Activated CD4-positive, alpha-beta T cell treated with anti-CD3 and anti-CD28 coated beads, Interleukin-2, amount 10 ng/mL, durations not matched to agents 7 days and 5 days (primary cell): ENCODE measurements at regions not wholly inside any gene's neighbourhood (a gene's known extent, or its start where the extent isn't known, plus 50 kb on each side); places are given as distances from the start of the nearest gene placed in this dataset.

Source experiments
- CTCF ChIA-PET: fragments of 350-600 bp; sonication (Branson Sonifier 250); formaldehyde crosslinking; loops from one replicate; lab custom pipeline; 2021; ENCODE audit warnings: antibody characterized with exemption; lab: Charles Lee
- POLR2A ChIA-PET: fragments of 350-600 bp; sonication (Branson Sonifier 250); formaldehyde crosslinking; loops from one replicate; lab custom pipeline; 2021; ENCODE audit warnings: antibody characterized with exemption; lab: Charles Lee
- DNase-seq: peaks from one replicate; pipeline ENCODE4 v3.0.0-alpha.2; 2020
- H3K27ac Mint-ChIP-seq: one replicate; pipeline ENCODE4 v1.8.0; 2021; ENCODE audit warnings: mild to moderate bottlenecking, moderate library complexity, mixed read lengths
- H3K27me3 Mint-ChIP-seq: one replicate; pipeline ENCODE4 v1.8.0; 2021; ENCODE audit warnings: mixed read lengths
- H3K36me3 Mint-ChIP-seq: one replicate; pipeline ENCODE4 v1.8.0; 2021; ENCODE audit warnings: low read depth, mixed read lengths
- H3K4me1 Mint-ChIP-seq: one replicate; pipeline ENCODE4 v1.8.0; 2021; ENCODE audit warnings: mixed read lengths
- H3K4me3 Mint-ChIP-seq: one replicate; pipeline ENCODE4 v1.8.0; 2021; ENCODE audit warnings: mild to moderate bottlenecking, moderate library complexity, mixed read lengths
- H3K9me3 Mint-ChIP-seq: one replicate; pipeline ENCODE4 v1.8.0; 2021; ENCODE audit warnings: mixed read lengths

DNA sequence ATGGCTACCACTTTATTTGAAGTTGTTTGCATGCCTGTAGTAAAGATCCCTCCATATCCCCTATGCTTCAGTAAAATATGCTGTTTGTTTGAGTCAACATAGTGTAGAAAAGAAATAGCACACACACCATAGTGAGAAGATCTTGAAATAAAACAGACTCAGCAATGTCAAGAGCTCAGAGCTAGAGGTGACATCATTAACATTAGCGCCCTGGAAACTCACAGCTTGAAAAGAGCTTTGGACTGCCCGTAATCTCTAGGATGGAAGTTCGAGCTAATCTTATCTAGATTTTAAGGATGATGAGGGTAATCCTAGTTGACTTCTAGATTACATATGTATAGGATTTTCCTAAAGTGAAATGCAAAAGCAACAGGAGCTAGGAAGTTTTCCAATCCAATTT lies 275.6 kb downstream of the SMARCA1 start:
- DNase-seq: no peak
- Mint-ChIP-seq H3K9me3 (no peaks in the 10 kb centered on the region), H3K27ac (no peak overlapping the region), H3K27me3 (no peaks in the 10 kb centered on the region), H3K36me3 (no peaks in the 10 kb centered on the region), H3K4me1 (no peaks in the 10 kb centered on the region), H3K4me3 (no peak overlapping the region)
- ChIA-PET POLR2A (no interaction called here), CTCF (interaction anchor here (0.7 kb wide), 1 partner anchor 1788 kb away, joined by 3 read pairs; no protein-coding TSS in a partner anchor)

DNA sequence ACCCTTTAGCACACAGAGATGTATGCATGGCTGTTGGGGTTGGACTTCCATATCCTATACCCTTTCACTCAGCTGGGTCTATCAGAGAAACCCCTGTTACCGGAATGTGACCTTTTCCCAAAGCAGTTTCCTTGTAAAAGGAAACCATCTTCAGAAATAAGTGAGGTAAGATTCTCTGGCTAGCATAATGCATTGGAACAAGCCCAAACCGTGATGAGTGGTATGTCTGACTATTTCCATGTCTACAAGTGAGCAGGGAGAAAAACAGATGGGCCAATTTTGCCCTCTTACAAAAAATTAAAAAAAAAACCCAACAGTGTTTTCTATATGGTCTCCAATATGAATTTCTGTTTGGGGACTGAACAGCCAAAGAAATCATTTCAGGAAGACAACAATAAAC lies 283.9 kb downstream of the SMARCA1 start:
- no peaks in the 10 kb centered on the region for H3K36me3 Mint-ChIP-seq
- no peak overlapping the region for H3K4me3 Mint-ChIP-seq
- no peaks in the 10 kb centered on the region for H3K27me3 Mint-ChIP-seq
- no peaks in the 10 kb centered on the region for H3K4me1 Mint-ChIP-seq
- ChIA-PET CTCF (no interaction called here), POLR2A (no interaction called here)
- no peak for DNase-seq
- H3K27ac Mint-ChIP-seq: no peak overlapping the region
- no peaks in the 10 kb centered on the region for H3K9me3 Mint-ChIP-seq

DNA sequence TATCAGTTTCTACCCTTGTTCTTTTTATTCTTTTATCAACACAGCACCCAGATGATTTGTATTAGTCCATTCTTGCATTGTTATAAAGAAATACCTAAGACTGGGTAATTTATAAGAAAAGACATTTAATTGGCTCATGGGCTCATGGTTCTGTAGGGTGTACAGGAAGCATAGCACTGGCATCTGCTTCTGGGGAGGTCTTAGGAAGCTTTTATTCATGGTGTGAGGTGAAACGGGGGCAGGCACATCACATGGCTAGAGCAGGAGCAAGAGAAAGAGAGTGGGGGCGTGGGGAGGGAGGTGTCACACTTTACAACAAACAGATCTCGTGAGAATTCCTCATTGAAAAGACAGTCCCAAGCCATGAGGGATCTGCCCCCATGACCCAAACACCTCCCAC lies 285.3 kb downstream of the SMARCA1 start:
- ChIA-PET POLR2A (no interaction called here), CTCF (no interaction called here)
- Mint-ChIP-seq H3K27ac (no peak overlapping the region), H3K4me3 (no peak overlapping the region), H3K4me1 (no peaks in the 10 kb centered on the region), H3K9me3 (no peaks in the 10 kb centered on the region), H3K27me3 (no peaks in the 10 kb centered on the region), H3K36me3 (no peaks in the 10 kb centered on the region)
- no peak for DNase-seq

DNA sequence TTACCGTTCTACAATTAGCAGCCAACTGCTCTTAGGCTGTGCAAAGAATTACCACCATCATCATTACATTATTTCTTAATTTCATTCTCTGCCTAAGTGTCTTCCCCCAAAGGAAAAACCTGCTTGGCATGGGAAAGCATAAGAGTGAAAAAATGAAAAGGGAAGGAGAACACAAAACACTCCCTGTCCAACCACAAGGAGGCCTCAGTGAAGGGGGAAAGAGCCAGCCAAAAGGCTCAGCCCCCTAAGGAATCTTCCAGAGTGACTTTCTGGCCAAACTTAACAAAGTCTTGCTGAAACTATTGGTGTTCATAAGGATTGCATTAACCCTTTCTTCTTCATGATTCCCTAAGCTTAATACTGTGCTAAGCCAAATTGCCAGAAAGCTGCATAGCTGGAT lies 287.4 kb downstream of the SMARCA1 start:
- Mint-ChIP-seq H3K27me3 (no peaks in the 10 kb centered on the region), H3K4me1 (no peaks in the 10 kb centered on the region), H3K4me3 (no peak overlapping the region), H3K27ac (no peak overlapping the region), H3K9me3 (no peaks in the 10 kb centered on the region), H3K36me3 (no peaks in the 10 kb centered on the region)
- CTCF ChIA-PET: no interaction called here
- POLR2A ChIA-PET: no interaction called here
- DNase-seq: no peak

DNA sequence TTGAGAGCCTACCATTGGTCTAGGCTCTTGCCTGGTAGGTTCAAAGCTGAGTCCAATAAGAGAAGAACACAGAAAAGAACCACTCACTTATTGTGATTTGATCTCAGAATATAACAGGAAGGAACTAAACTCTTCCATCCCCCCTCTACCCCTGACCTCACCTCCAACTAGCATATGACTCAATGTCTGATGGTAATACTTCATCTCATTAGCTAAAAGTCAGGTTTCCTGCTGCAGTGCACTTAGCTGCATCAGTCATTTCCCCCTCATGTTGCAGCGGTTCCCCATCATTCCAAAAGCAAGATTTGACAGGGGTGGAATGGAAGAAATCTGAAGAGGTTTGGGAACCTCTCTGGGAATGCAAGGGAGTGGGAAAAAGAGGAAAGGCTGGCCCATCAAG lies 289.5 kb downstream of the SMARCA1 start:
- CTCF ChIA-PET: interaction anchor here (1.1 kb wide), 1 partner anchor 25 kb away, joined by 3 read pairs; no protein-coding TSS in a partner anchor
- no peaks in the 10 kb centered on the region for H3K36me3 Mint-ChIP-seq
- H3K4me1 Mint-ChIP-seq: no peaks in the 10 kb centered on the region
- no peak overlapping the region for H3K27ac Mint-ChIP-seq
- H3K27me3 Mint-ChIP-seq: no peaks in the 10 kb centered on the region
- no peaks in the 10 kb centered on the region for H3K9me3 Mint-ChIP-seq
- no peak overlapping the region for H3K4me3 Mint-ChIP-seq
- POLR2A ChIA-PET: no interaction called here
- no peak for DNase-seq

DNA sequence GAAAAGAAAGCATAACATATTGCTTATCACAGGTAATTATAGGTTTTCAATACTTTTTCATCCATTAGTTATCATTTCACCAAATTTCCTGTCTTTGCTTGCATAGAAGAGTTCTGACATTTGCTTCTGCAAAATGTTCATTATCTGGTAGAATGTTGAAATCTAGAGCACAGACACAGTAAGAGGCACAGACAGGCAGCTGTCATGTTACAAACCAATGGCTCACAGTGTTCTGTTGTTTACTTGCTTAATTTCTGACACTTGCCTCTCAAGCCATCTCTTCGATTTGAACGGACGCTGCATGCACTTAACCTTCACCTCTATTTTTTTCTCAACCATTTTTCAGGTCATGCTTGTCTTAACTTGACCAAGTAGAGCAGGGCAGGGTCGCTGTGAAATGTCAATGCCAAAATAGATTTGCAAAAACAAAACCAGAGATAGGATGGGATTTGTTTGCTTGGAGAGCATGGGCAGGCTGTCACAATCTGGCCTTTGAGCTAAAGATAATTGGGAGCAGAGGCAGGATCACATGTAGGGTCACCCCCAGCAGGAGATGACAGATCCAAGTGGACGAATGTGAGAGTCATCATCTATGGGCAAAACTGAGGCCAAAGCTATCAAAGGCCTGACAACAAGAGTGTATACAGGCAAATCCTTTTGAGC lies 292.3 kb downstream of the SMARCA1 start:
- H3K4me1 Mint-ChIP-seq: no peaks in the 10 kb centered on the region
- no peak overlapping the region for H3K27ac Mint-ChIP-seq
- H3K27me3 Mint-ChIP-seq: no peaks in the 10 kb centered on the region
- DNase-seq: no peak
- POLR2A ChIA-PET: no interaction called here
- no peaks in the 10 kb centered on the region for H3K9me3 Mint-ChIP-seq
- no peak overlapping the region for H3K4me3 Mint-ChIP-seq
- CTCF ChIA-PET: no interaction called here
- no peaks in the 10 kb centered on the region for H3K36me3 Mint-ChIP-seq

DNA sequence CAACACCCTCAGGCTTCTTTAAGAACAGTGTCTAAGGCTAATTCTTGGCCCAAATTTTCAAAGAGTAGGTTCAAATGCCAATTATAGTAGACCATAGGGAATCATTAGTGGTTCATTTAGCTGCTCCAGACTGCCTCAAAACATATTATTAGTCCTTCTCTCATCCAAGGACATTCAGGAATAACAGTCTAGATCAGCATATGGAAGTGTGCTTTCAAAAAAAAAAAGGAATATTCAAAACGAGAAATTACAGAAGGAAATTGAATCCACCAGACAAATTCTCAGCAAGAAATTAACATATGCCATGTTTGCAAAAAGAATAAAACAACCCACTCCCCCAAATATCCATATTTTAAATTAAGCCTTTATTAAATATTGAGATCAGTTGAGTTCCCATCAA lies 293.1 kb downstream of the SMARCA1 start:
- no peaks in the 10 kb centered on the region for H3K27me3 Mint-ChIP-seq
- H3K4me3 Mint-ChIP-seq: no peak overlapping the region
- CTCF ChIA-PET: no interaction called here
- no peak for DNase-seq
- POLR2A ChIA-PET: no interaction called here
- no peak overlapping the region for H3K27ac Mint-ChIP-seq
- no peaks in the 10 kb centered on the region for H3K9me3 Mint-ChIP-seq
- H3K36me3 Mint-ChIP-seq: no peaks in the 10 kb centered on the region
- no peaks in the 10 kb centered on the region for H3K4me1 Mint-ChIP-seq

DNA sequence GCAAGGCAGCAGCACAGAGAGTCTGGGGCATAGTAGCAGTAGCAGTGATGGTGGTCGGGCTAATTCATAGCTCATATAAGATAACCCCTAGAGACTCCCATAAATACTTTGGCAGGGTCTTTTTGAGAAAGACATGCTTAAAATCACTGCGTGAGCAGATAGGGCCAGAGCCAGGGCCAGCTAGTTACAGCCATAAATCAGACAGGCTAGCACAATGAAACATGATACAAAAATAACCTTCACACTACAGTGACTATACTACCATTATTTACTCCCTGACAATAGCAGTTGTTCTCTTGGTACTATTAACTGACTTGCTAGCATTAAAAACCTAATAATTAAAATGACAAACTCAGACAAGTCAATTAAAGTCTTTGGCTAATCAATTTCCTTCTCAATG lies 295.9 kb downstream of the SMARCA1 start:
- Mint-ChIP-seq H3K27ac (no peak overlapping the region), H3K4me1 (no peaks in the 10 kb centered on the region), H3K9me3 (no peaks in the 10 kb centered on the region), H3K36me3 (no peaks in the 10 kb centered on the region), H3K27me3 (no peaks in the 10 kb centered on the region), H3K4me3 (no peak overlapping the region)
- POLR2A ChIA-PET: no interaction called here
- DNase-seq: no peak
- CTCF ChIA-PET: no interaction called here

DNA sequence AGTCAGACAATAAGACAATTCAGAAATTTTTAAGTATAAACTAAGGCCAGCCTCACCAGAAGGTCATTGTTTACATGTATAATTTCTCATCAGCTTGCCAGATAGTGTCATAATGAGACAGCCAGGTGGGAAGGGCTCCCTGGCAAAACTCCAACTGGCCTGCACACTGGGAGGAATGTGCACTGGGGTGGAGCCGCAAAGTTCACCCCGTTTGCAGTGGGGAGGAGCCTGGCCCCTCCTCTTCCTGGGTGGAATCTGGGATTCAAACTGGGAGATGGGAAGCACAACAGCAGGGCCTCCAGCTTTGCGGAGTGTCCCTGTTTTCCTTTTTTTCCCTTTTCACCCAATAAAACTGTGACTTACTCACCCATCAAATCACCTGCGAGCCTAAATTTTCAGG lies 329.9 kb downstream of the SMARCA1 start:
- Mint-ChIP-seq H3K4me1 (no peaks in the 10 kb centered on the region), H3K9me3 (no peaks in the 10 kb centered on the region), H3K27me3 (no peaks in the 10 kb centered on the region), H3K27ac (no peak overlapping the region), H3K36me3 (no peaks in the 10 kb centered on the region), H3K4me3 (no peak overlapping the region)
- DNase-seq: no peak
- ChIA-PET POLR2A (no interaction called here), CTCF (no interaction called here)

DNA sequence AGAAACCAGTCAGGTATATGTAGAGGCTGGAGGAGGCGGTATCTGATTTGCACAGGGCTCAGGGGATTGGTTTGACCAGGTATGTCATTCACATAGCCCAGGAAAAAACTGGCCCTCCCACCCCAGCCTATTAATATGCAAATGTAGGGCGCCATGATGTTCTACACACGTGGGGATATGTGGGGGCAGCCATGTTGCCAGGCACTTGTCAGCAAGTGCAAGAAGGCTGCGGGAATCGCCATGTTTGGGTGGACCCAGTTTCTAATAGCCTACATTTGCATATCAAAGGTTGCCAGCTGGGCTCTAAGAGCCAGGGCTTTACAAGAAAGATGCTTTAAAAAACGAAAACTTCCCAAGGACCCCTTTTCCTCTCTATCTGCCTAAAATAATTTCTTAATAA lies 335.1 kb downstream of the SMARCA1 start:
- no peak for DNase-seq
- no peaks in the 10 kb centered on the region for H3K9me3 Mint-ChIP-seq
- no peaks in the 10 kb centered on the region for H3K4me1 Mint-ChIP-seq
- no peaks in the 10 kb centered on the region for H3K36me3 Mint-ChIP-seq
- H3K4me3 Mint-ChIP-seq: no peak overlapping the region
- no peak overlapping the region for H3K27ac Mint-ChIP-seq
- ChIA-PET POLR2A (no interaction called here), CTCF (no interaction called here)
- no peaks in the 10 kb centered on the region for H3K27me3 Mint-ChIP-seq

DNA sequence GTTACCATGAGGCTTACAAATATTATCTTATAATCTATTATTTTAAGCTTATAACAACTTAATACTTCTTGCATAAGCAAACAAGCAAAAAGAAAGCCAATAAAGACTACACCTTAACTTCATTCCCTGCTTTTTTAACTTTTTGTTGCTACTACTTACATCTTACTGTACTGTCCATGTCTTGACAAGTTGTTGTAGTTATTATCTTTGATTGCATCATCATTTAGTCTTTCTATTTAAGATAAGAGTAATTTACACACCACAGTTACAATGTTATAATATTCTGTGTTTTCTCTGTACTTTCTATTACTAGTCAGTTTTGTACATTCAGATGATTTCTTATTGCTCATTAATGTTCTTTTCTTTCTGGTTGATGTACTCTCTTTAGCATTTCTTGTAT lies 346.6 kb downstream of the SMARCA1 start:
- CTCF ChIA-PET: no interaction called here

DNA sequence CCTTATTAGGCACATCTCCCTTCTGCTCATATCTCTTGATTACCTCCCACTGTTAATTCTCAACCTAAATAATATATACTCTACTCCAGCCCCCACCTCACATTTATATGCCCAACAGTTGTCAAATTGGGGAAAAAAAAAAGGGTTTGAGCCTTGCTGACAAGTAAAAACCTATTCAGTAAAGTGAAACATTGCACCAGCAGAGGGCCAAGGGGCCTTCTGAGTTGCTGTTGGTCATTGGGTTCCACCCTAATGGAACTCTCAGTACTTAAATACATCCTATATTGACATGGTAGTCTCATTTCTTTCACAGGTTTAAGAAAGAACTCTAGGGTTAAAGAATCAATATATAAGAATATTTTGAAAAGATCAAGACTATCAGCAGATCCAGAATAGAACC lies 362.2 kb downstream of the SMARCA1 start:
- no peaks in the 10 kb centered on the region for H3K4me1 Mint-ChIP-seq
- H3K4me3 Mint-ChIP-seq: no peak overlapping the region
- CTCF ChIA-PET: no interaction called here
- no peaks in the 10 kb centered on the region for H3K27me3 Mint-ChIP-seq
- no peaks in the 10 kb centered on the region for H3K36me3 Mint-ChIP-seq
- no peak overlapping the region for H3K27ac Mint-ChIP-seq
- POLR2A ChIA-PET: no interaction called here
- DNase-seq: no peak
- no peaks in the 10 kb centered on the region for H3K9me3 Mint-ChIP-seq

More for the DNA sequence above, 346.6 kb downstream of the SMARCA1 start:
- Mint-ChIP-seq H3K27me3 (no peaks in the 10 kb centered on the region), H3K27ac (no peak overlapping the region), H3K36me3 (no peaks in the 10 kb centered on the region), H3K4me1 (no peaks in the 10 kb centered on the region), H3K9me3 (no peaks in the 10 kb centered on the region), H3K4me3 (no peak overlapping the region)
- POLR2A ChIA-PET: no interaction called here
- DNase-seq: no peak

DNA sequence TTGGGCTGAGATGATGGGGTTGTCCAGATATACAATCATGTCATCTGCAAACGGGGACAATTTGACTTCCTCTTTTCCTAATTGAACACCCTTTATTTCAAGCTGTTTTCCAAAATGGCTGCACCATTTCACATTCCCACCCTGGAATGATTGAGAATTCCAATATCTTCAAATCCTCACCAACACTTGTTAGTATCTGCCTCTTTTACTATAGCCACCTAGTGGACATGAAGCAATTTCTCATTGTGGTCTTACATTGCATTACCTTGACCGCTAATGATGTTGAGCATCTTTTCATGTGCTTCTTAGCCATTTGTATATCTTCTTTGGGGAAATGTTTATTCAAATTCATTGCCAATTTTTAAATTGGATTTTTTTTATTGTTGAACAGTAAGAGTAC lies 364.8 kb downstream of the SMARCA1 start:
- POLR2A ChIA-PET: no interaction called here
- Mint-ChIP-seq H3K27me3 (no peaks in the 10 kb centered on the region), H3K27ac (no peak overlapping the region), H3K36me3 (no peaks in the 10 kb centered on the region), H3K4me3 (no peak overlapping the region), H3K9me3 (no peaks in the 10 kb centered on the region), H3K4me1 (no peaks in the 10 kb centered on the region)
- CTCF ChIA-PET: no interaction called here
- no peak for DNase-seq

DNA sequence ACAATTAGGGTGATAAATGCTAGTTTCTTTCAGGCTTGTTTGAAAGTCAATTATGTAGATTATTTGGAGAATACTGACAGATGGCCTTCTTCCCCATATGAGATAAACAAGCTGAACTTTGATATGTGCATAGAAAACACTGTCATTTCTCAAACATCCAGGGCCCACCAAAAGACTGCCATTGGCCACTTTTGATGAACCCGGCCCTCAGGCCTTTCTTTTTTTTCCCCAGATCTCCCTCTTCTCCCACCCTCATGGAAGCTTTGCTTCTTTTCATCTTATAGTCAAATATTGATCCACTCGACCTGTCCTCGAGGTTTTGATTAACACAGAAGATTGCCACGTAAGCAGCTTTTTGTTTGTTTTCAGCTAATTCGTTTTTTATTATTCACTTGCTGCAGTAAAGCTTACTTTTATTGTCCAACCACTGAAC lies 377.4 kb downstream of the SMARCA1 start:
- ChIA-PET CTCF (no interaction called here), POLR2A (no interaction called here)
- Mint-ChIP-seq H3K36me3 (no peaks in the 10 kb centered on the region), H3K27me3 (no peaks in the 10 kb centered on the region), H3K9me3 (no peaks in the 10 kb centered on the region), H3K27ac (no peak overlapping the region), H3K4me1 (no peaks in the 10 kb centered on the region), H3K4me3 (no peak overlapping the region)
- DNase-seq: no peak
